HG02852 (cell line): ENCODE measurements at regions not wholly inside any gene's neighbourhood (a gene's known extent, or its start where the extent isn't known, plus 50 kb on each side); places are given as distances from the start of the nearest gene placed in this dataset.
"Not testable (repeated sequence)": the region's sequence is repeated elsewhere in the genome, so short reads cannot be mapped to it uniquely, and the experiment has no call there.

Source experiments
- ATAC-seq: cut with Tn5 transposase; IDR thresholded peaks from one replicate; pipeline ENCODE4 v1.9.1; 2021; ENCODE audit warnings: mild to moderate bottlenecking, moderate library complexity; ENCODE audit not compliant: unreplicated experiment

DNA sequence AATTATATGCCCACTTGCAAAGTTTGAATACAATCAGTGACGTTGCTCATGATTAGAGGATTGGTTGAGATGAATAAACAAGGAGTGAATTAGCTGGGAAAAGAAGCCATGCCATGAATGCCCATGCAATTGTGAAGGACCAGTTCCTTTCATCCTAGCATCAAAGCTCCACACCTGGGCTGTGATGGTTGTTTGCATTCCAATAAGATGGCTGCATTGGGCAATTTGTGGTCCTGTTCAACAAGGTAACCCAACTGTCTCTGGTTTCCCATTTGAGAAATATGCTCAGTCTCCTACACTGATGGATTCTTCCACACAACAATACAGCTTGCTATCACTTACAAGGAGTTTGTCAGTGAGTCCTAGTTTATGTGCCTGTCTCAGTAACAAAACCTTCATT lies 550.2 kb downstream of the STK39 start:
- ATAC-seq: no peak

DNA sequence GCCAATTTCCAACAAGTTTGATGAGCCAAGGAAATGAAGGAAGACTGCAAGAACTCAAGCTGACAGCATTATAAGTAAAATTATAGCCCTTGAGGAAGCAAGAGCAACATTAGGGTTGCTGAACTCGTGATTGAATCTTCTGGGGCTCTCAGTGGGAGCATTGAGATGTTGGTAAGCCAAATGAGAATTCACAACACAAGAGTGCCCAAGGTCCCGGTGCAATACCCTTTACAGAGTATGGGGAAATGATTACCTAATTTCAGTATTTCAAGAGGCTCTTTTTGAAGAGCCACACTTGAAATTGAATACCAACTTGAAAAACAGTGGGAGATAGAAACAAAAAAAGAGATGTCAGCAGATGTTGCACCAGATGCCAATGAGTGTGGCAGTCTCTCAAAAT lies 554.5 kb downstream of the STK39 start:
- no peak for ATAC-seq

DNA sequence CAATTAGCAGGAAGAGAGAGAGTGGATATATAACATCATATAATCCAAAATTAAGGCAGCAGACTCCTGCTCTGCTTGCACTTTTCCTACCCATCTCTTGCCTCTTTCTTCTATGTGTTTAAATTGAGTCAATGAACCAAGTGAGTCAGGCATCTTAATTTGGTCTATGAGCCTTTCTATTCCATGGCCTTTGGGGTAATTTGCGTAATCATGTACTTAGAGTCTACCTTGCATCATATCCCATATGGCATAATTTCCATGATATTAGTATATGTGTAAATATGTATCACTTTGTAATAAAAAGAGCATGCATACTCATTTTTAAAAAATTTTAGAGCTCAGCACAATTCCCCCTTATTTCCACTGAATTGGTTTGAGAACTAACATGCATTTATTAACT lies 555.2 kb downstream of the STK39 start:
- ATAC-seq: no peak

DNA sequence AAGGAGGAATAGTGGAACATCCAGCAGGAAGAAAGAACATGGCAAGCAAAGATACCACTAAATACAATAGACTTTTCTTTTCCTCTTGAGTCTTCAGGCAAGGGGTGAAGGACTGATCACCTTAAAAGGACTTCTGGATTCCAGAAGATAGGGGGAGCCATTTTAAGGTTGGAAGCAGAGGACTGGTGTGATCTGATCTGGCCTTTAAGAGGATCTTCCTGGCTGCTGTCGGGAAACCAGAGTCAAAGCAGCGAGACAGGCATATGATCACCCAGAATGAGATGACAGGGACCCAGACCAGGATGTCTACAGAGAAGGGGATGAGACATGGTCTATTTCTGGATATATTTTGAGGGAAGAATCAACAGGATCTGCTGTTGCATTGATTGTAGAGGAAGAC lies 558.0 kb downstream of the STK39 start:
- ATAC-seq: no peak

DNA sequence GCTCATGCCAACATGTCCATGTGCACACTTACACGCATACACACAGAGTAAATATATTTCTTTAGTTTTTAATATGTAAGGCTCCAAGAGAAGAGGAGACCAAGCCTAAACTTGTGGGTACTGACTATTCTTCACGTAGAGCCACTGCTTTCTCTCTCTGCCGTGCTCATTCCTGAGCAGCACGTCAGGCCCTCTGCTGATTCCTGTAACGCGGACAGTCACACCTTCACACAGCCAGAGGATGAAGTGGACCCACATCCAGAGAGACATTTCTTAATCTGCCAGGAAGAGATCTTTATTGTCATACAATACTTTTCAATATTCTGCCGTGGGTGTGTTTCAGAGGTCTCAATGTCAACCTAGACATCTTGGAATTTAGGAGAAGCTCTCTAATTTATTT lies 560.7 kb downstream of the STK39 start:
- ATAC-seq: no peak

DNA sequence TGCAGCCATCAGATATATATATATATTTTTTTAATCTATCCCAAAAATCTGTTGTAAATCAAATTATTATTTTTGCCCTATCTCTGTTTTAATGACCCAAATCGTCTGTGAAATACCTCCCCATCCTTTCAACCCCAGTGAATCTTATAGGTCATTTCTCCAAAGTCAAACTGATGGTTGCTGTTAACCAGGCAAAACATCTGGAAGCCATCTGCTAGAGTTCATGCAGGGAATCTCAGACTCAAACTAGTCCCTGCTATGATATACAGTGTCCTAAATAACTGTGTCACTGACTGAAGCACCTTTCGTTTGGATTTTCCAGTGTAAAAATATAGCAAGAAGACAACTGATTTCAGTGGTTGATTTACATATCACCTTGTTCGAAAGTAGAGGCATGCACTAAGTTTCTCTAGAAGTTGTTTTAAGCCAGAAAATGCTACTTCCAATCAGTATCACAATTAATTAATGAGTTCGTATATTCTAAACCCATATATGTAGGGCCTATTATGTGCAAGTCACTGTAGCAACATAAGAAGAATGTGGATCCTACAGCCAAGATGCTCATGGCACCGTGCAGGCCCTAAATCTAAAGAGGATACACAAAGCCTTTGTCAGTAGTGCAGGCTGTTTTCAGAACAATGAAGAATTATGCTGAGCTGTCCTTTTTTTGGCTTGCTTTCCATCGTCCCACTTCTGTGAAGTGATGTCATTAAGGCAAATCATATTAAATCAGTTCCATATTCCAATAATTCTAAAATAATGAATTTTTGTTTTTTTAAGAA lies 566.0 kb downstream of the STK39 start:
- ATAC-seq: no peak

DNA sequence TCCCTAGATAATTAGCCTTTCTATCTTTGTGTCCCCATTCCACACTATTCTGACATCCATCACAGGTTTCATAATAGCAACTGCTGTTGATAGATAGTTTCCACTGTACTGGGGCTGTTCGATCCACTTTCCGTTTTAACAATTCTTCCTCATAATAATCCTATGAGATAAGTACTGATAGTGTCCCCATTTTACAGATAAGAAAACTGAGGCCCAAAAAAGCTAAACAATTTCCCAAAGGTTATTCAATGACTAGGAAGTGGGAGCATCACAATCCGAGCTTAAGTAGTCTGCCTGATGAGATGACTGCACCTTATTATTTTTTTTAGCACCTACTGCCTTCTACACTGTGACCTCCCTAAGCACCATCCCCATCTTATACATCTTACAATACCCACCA lies 569.2 kb downstream of the STK39 start:
- ATAC-seq: no peak

DNA sequence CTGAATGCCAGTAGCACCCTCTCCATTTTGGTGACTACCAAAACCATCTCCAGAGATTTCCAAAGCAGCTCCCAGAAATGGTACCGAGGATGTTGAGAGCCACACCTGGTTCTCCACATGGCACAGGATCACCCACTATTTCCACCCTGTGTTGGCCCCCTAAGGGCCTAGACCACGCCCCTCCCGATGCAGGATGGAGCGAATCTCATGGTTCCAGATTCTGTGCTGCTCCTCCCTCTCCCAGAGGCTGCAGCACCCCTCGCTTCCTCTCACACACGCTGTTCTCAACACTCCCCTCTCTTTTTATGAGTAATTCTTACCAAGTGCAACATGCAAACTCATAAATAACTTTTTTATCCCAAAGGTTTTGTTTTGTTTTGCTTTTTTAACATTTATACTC lies 571.5 kb downstream of the STK39 start:
- no peak for ATAC-seq

DNA sequence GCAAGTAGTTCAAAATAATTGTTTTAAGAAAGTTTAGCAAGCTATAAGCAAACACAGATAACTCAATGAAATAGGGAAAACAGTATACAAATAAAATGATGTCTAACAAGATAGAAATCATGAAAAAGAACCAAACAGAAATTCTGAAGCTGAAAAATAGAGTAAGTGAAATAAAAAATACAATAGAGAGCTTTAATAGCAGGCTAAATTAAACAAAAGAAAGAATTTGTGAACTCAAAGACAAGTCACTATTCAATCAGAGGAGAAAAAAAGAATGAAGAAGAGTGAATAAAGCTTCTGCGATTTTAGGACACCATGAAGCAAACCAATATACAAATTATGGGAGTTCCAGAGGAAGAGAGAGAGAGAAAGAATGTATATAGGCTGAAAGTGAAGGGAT lies 576.8 kb downstream of the STK39 start:
- ATAC-seq: no peak

DNA sequence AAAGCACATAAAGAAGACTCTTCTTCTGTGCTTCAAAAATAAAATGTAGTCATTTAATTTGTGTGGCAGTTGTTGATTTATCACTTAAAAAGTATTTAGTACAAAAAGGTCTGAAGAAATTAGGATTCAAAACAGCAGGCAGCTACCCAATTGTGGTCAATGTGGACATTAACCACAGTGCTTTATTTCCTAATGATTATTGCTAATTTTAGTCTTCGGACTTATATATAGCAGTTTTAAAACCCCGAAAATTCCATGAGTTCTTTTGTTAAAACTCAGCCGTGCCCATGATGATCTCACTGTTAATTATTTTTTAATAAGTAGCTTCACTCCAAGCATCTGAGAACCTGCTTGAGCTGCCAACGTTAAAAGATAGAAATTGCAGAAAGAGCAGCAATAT lies 594.3 kb downstream of the STK39 start:
- ATAC-seq: no peak

DNA sequence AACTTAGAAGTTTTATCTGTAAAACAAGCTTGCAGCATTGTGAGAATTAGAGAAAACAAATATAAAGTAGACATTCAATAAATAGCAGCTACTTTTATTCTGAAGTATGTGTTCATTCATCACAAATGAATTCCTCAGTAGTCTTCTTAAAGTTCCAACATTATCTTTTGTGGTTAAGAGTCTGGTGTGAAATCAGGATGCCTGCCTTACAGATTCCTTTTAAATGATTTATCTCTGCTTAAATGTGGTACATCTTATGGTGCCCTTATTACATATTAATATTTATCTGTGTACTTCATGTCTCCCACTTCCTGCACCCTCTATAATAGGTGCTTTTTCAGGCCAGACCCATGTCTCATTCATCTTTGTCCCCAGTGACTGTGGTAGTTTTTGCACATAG lies 595.0 kb downstream of the STK39 start:
- no peak for ATAC-seq

DNA sequence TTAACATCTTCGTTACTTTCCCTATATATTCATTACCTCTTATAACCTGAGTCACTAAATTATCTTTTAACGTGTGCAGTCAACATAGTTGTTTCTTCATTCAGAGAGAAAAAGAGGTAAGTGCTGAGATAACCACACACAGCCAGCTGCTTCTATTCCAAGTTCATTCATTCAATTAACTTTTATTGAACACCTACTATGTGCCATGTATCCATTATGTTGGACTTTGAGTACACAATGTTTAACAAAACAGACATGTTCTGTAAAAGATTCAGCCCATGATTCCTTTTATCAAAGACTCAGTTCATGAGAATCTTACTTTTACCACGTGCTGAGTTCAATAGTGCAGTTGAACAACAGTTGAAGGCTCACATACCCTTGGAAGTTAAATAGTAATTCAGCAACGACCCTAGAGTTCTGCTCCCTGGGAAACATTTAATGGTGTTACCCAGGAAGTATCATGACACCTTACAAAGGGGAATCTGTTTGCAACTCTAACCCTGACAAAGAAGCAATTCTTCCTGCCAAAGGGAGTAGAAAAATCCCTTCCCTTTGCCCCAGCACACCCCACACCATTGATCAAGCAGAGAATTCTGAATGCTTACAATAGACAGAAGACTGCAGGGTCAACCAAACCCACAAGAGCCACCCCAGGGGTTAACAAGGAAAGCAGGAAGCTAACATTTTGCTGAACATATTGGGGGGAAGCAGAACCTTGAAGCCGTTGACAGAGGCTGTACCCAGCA lies 595.8 kb downstream of the STK39 start:
- ATAC-seq: no peak

DNA sequence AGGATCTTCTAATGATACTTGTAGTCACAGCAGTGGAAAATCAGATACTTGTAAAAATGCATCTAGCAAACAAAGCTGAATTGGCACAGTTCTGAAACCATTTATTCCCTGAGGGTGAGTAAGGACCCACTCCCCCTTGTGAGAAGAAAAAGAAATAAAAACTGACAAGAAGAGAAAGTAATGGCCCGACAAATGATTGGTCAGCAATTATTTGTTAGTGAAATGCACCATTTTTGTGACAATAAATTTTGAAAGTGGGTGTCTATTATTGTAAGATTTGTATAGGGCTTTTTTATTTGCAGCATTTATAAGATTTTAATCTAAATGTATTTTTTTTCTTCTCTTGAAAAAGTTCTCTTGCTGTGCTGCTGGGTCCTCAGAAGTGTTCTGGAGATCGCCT lies 600.8 kb downstream of the STK39 start:
- no peak for ATAC-seq

DNA sequence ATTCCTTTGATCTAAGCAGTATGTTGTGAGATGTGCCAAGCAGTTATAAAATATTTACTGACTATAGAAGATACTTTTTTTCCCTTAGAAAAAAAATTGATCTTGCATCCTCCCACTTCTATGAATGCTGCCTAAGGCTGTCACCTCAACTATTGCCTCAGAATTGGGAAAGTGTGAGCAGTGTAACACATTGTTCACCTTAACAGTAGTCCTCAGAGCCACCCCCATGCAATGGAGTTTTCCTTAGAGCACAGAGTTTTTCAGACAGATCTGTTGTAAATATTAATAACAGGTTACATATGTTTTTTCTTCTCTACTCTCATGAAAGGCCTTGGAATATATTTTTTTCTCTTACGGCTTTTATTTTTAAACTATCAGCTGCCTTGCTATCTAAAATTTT lies 607.3 kb downstream of the STK39 start:
- no peak for ATAC-seq

DNA sequence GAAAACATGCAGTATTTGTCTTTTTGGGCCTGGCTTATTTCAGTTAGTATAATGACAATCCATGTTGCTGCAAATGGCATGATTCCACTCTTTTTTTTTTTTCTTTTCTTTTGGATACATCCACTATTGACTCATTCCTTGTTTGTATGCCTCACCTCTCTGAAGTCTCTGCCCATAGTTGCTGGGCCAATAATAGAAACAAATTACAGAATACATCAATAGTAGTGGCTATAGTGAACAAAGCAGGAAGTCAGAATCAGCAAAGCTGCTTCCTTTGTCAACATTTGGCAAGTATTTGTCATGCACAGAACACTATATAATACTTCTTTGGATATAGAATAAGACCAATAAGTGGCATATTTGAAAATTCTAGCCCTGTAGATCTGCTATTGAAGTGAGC lies 609.7 kb downstream of the STK39 start:
- no peak for ATAC-seq

DNA sequence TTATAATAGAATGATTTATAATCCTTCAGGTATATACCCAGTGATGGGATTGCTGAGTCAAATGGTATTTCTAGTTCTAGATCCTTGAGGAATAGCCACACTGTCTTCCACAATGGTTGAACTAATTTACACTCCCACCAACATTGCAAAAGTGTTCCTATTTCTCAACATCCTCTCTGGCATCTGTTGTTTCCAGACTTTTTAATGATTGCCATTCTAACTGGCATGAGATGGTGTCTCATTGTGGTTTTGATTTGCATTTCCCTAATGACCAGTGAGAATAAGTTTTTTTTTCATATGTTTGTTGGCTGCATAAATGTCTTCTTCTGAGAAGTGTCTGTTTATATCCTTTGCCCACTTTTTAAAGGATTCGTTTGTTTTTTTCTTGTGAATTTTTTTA lies 615.1 kb downstream of the STK39 start:
- ATAC-seq: not testable (repeated sequence)

DNA sequence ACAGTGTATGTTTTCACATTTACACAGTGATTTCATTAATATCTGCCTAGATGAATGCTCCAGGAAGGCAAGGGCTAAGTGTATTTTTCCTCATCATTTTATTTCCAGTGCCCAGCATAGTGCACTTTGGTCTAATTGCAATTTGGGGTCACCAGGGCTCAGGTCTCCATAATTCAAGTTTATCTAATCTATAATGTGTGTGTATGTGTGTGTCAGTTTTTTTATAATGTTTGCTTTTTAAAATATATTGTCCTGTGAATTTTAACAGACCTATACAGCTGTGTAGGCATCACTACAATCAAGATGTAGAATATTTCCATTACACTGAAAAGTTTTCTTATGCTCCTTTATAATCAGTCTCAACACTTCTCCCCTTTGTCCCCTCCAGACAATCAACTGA lies 620.4 kb downstream of the STK39 start:
- no peak for ATAC-seq

DNA sequence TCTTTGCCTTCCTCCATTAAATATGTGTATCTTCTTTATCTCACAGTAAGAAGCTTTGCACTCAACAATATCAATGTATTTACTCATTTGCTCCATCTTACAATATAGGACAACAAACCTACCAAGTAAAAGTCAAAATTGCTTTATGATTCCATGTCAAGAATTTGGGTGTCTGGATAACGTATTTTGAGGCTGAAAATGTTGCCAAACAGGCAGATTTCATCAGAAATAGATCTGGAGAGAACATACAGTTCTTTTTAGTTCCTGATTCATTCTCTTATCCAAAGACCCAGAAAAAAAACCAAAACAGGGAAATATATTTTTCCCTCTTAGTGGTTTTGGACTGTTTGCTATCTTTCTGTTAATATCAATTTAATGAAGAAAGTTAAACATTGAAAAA lies 621.1 kb downstream of the STK39 start:
- ATAC-seq: no peak

DNA sequence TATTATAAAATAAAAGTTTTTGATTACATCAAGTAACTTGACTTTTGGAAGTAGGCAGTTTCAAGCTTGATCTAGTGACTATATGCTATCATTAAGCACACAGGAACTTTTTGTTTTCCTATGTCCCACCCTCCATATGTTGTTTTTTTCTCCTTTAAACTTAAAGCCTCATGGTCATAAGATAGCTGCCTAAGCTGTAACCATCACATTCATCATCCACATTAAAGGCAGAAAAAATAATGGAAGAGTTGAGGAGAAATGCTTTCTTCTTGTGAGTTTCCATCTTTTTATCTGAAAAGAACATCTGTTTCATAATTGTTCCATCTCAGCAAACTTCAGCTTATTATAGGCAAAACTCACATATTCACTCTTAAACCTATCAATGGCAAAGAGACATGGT lies 630.4 kb downstream of the STK39 start:
- ATAC-seq: no peak

DNA sequence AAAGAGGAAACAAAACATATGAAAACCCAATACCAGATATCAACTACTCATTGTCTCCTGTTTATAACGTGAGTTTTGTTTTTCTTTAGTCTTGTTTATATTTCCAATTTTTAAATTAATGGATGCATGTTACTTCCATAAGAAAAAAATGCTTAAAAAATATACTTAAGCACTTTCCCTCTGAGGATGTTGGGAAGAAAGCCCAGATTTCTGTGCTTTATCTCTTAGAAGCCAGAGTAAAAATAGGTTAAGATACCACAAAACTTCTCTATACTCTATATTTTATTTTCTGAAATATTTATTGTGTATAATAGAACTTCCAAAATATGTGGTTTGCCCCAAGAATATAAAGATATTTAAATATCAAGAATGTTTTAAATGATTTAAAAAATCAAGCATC lies 633.9 kb downstream of the STK39 start:
- no peak for ATAC-seq

DNA sequence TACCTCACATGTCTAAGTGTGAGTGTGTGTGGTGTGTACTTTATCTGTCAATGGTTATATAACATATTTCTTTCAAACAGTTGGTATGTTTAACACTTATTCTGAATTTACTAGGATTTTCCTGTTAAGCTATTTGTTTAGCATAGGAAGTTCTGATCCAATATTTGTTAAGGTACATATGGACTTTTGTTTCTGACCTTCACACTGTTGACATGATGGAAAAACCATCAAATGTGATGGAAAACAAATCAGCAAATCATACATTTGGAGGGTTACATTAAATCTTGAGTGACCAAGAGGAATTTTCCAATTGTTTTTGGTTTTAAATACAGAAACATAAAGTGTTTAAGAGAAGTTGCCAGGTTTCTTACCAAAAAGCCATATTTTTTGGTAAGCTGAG lies 638.9 kb downstream of the STK39 start:
- ATAC-seq: no peak

DNA sequence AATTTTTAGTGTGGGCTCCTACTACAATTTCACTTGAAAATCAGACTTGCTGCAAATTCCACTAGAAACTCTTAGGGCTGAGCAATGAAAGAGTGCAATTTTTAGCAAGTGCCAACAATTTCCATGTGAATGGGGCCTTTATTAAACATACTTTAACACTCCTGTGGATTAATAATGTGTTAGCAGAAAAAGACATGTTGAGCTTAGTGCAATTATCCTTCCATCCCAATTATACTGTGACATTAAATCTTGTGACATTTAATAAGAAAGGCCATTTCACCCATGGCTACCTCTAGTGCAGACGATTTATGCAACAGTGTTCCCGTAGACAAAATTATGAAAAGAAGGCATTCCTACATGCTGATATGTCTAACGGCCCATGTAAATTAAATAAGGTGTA lies 639.7 kb downstream of the STK39 start:
- no peak for ATAC-seq

DNA sequence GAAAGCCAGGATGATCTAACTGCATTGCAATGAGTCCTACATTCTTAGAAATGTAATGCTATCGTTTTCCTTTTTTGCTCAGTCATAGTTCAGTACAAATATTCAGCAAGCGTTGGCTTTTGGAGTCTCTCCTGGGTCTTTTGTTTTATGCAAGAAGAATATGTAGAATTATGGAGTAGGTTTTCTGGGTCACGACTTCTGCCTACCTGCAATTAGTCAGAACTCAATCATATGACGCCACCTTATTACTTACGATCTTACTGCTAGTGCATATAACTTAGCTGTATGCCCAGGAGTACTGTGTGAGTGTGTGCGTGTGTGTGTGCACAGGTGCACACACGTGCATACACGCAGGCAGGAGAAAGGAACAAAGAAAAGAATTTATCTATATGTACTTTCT lies 640.2 kb downstream of the STK39 start:
- no peak for ATAC-seq
